ENCODE measurements at regions not wholly inside any gene's neighbourhood (a gene's known extent, or its start where the extent isn't known, plus 50 kb on each side); places are given as distances from the start of the nearest gene placed in this dataset.

GRCh38 chr1:106120789-106121188 lies 935.7 kb upstream of the PRMT6 start:
- no peak for DNase-seq (ENCODE audit: low read depth in 1 of 2, low spot score in 1 of 2)
- no peak overlapping the region for H3K4me3 ChIP-seq
- no peaks in the 10 kb centered on the region for H3K36me3 ChIP-seq
- H3K27ac ChIP-seq = no peak overlapping the region
- H3K9me3 ChIP-seq (ENCODE audit: low read depth) = no peaks in the 10 kb centered on the region
- TF ChIP-seq CTCF (IDR thresholded peaks at IDR 0.05; ENCODE audit: low read depth, low read length) = no peak
- no peaks in the 10 kb centered on the region for H3K27me3 ChIP-seq
- H3K4me1 ChIP-seq (ENCODE audit: low read depth) = no peaks in the 10 kb centered on the region

GRCh38 chr1:106121728-106122127 lies 934.7 kb upstream of the PRMT6 start:
- Histone ChIP-seq H3K4me3 (no peak overlapping the region), H3K36me3 (no peaks in the 10 kb centered on the region), H3K27ac (no peak overlapping the region), H3K9me3 (ENCODE audit: low read depth) (no peaks in the 10 kb centered on the region), H3K27me3 (no peaks in the 10 kb centered on the region), H3K4me1 (ENCODE audit: low read depth) (no peaks in the 10 kb centered on the region)
- DNase-seq (ENCODE audit: low read depth in 1 of 2, low spot score in 1 of 2) = no peak
- no peak for TF ChIP-seq CTCF (IDR thresholded peaks at IDR 0.05; ENCODE audit: low read depth, low read length)

GRCh38 chr1:106134561-106134960 lies 921.9 kb upstream of the PRMT6 start:
- no peak overlapping the region for H3K4me3 ChIP-seq
- no peaks in the 10 kb centered on the region for H3K9me3 ChIP-seq (ENCODE audit: low read depth)
- H3K4me1 ChIP-seq (ENCODE audit: low read depth) = no peaks in the 10 kb centered on the region
- no peak for TF ChIP-seq CTCF (IDR thresholded peaks at IDR 0.05; ENCODE audit: low read depth, low read length)
- H3K27me3 ChIP-seq = no peaks in the 10 kb centered on the region
- no peak overlapping the region for H3K27ac ChIP-seq
- no peak for DNase-seq (ENCODE audit: low read depth in 1 of 2, low spot score in 1 of 2)
- no peaks in the 10 kb centered on the region for H3K36me3 ChIP-seq

- Histone ChIP-seq H3K9me3 (ENCODE audit: low read depth) (no peaks in the 10 kb centered on the region), H3K4me3 (no peak overlapping the region), H3K27ac (no peak overlapping the region), H3K27me3 (no peaks in the 10 kb centered on the region), H3K36me3 (no peaks in the 10 kb centered on the region), H3K4me1 (ENCODE audit: low read depth) (no peaks in the 10 kb centered on the region)
- DNase-seq (ENCODE audit: low read depth in 1 of 2, low spot score in 1 of 2) = no peak
- no peak for TF ChIP-seq CTCF (IDR thresholded peaks at IDR 0.05; ENCODE audit: low read depth, low read length)
These were observed 883.4 kb upstream of the PRMT6 start for GRCh38 chr1:106173101-106173500.

GRCh38 chr1:106178791-106179190 lies 877.7 kb upstream of the PRMT6 start:
- TF ChIP-seq CTCF (IDR thresholded peaks at IDR 0.05; ENCODE audit: low read depth, low read length) = no peak
- no peak overlapping the region for H3K4me3 ChIP-seq

GRCh38 chr1:106181866-106182265 lies 874.6 kb upstream of the PRMT6 start:
- Histone ChIP-seq H3K27me3 (no peaks in the 10 kb centered on the region), H3K36me3 (no peaks in the 10 kb centered on the region), H3K27ac (no peak overlapping the region), H3K9me3 (ENCODE audit: low read depth) (no peaks in the 10 kb centered on the region), H3K4me1 (ENCODE audit: low read depth) (no peaks in the 10 kb centered on the region), H3K4me3 (no peak overlapping the region)
- DNase-seq (ENCODE audit: low read depth in 1 of 2, low spot score in 1 of 2) = no peak
- TF ChIP-seq CTCF (IDR thresholded peaks at IDR 0.05; ENCODE audit: low read depth, low read length) = no peak

More at GRCh38 chr1:106178791-106179190, 877.7 kb upstream of the PRMT6 start:
- H3K9me3 ChIP-seq (ENCODE audit: low read depth) = no peaks in the 10 kb centered on the region
- no peaks in the 10 kb centered on the region for H3K27me3 ChIP-seq
- no peaks in the 10 kb centered on the region for H3K36me3 ChIP-seq
- no peaks in the 10 kb centered on the region for H3K4me1 ChIP-seq (ENCODE audit: low read depth)
- no peak overlapping the region for H3K27ac ChIP-seq
- DNase-seq (ENCODE audit: low read depth in 1 of 2, low spot score in 1 of 2) = no peak

All from cardiac muscle cell (in vitro differentiated cells and primary cell).